HG03095 (cell line): ENCODE measurements at regions not wholly inside any gene's neighbourhood (a gene's known extent, or its start where the extent isn't known, plus 50 kb on each side); places are given as distances from the start of the nearest gene placed in this dataset.

Experiments used
- ATAC-seq: cut with Tn5 transposase; IDR thresholded peaks from one replicate; pipeline ENCODE4 v1.9.1; 2021; ENCODE audit warnings: moderate library complexity; ENCODE audit not compliant: unreplicated experiment

DNA sequence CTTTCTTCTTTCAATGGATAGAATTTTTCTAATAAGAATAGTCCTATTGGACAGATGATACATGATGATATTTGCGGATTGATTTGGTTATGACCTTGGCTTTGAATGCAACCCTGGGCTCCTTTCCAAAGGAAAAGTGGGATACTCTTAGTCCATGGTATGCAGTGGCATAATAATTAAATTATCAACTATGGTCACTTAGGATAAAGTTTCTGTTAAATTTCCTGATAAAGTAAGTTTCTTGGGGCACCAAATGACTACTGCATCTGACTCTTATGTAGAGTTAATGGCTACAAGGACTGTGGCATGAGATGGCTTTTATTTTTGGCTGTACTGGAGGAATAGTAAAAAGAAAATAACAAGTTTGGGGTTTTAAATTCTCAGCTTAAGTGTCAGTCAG, 126.7 kb downstream of the QPCT start:
- no peak for ATAC-seq

DNA sequence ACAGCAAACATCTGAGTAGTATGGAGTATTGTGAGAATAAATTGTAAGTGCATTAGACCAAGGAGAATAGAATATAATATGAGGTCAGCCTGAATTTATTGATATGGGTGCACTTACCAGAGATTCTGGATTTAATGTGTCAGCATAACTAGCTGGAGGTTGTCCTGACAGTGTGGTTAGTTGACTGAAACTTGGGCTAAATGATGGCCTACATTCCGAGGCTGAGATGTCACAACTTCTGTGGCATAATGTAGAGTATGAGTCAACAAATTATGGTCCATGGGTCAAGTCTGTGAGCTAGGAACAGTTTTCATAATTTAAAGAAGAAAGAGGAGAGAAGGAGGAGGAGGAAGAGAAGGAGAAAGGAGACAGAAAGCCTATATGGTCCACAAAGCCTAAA, 127.6 kb downstream of the QPCT start:
- ATAC-seq, result no peak

DNA sequence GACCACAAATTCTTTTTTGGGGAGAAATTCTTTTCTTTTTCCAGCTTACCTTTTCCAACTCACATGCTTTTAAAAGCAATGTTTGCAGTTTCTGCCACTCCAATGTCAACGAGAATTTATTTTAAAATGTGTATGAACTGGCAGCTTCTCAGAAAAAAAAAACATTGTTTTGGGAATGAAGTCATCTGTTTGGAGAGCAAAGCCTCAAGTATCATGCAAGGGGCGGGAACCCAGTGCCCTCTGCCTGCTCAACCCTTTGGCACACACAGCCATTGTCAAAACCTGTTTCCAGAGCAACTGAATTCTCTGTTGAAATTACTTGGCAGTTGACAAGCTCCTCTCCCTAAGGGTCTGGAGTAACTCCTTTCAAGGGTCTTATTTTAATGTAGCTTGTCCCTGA, 128.5 kb downstream of the QPCT start:
- no peak for ATAC-seq

DNA sequence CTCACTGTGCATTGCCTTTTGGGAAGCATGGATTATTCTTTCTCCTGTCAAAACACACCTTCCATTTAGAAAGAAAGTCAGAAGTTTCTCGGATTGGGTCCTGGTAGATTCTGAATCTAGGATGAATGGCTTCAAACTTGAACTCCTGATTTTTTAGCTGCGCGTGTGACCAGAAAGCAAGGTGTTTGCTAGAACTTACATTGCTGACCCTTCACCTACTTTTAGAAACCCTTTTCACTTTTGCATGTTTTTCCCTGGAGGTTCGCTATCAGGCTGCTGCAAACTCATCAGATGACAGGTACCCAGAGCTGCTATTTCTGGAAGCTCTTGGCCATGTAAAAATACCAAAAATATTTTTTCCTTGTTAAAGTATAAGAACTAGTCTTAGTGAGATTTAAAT, 132.0 kb downstream of the QPCT start:
- no peak for ATAC-seq

DNA sequence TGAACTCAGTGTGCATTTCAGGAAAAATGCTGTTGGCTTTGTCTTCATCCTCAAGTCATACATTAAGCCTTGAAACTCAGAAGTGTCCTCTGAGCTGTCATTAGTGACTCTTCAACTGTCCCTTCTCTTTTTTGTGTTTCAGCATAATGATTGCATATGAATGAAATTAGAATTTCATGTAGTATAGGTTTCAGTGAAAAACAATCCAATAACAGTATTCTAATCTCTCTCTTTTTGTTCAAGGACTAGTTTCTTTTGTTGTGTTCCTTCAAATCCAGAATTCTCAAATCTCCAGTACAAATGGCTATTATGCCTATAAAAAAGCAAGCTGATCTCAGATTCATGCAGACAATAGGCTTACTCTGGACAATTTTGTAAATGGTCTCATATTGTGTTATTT, 133.5 kb downstream of the QPCT start:
- ATAC-seq, result no peak

DNA sequence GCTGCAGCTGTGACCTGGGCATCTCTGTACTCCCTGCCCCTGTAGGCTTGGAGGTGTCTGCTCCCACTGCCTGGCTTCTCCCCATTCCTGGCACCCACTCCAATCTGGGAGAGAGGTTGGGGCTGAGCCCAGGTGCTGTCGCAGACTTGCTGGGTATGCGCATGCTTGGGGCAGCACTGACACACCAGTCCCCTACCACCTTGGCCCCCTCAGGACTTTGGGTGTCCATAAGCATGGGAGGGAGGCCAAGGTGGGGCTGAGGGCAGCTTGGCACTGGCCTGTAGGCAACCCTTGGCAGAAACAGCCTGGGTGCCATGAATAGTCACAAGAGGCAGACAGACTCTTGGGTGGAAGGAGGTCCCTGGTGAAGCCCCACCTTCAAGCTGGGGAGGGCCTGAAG, 136.8 kb downstream of the QPCT start:
- ATAC-seq, result no peak

DNA sequence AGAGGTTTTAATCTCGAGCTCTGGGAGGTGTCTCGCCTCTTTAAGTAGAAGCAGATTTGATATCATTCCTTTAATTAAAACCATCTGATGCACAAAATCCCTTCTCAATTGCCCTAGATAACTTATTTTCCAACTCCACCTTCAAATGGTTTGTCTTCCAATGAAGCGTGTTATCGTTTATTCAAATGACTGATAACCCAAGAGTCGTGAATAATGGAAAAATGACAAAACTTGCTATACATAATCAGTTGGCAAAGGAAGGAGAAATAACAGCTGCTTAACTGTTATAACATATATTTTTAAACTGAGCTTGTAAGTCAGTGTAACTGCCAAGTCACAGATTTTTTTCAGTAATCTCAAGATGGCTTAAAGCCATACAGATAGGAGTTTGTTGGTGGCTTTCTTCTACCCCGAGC, 144.6 kb downstream of the QPCT start:
- no peak for ATAC-seq

DNA sequence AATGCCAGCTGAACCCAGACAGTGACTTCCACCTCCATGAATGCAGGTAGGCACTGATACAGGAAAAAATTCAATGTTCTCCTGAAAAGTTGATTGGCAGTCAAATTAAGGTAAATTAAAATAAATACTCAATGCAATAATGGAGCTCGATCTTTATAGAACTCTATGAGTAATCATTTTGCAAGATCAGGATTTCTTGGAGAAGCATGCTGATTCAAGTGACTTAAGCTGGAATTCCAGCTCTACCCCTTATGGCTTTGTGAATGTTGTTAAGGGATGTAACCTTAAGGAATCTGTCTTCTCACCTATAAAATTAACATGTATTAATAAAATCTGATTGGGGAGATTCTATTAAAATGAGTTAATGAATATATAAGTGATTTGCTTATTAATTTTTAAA, 145.1 kb downstream of the QPCT start:
- ATAC-seq, result no peak

DNA sequence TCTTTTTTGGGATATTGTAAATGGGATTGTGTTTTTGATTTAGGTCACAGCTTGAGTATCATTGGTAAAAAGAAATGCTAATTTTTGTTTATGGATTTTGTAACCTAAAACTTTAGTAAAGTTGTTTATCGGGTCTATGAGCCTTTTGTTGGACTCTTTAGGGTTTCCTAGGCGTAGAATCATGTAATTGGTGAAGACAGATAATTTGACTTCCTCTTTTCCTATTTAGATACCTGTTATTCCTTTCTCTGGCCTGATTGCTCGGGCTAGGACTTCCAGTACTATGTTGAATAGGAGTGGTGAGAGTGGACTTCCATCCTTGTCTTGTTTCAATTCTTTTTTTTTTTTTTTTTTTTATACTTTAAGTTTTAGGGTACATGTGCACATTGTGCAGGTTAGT, 149.0 kb downstream of the QPCT start:
- ATAC-seq, result no peak

DNA sequence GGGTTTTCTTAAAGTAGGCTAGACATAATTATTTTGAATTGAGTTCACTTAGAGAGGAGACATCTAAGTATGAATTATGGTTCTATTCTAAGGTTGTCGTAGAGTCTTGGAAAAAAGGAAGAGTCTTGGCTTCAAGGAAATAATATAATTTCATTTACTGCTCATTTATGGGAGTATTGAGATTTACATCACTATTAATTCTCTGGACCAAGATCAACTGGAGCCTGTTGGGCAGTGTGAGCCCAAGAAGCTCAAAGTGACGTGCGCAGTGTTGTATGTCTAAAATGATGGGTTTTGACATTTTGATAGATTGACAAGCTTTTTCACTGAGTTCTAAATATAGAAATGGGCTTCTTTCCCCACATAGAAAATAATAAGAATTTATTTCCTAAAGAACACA, 154.7 kb downstream of the QPCT start:
- no peak for ATAC-seq

DNA sequence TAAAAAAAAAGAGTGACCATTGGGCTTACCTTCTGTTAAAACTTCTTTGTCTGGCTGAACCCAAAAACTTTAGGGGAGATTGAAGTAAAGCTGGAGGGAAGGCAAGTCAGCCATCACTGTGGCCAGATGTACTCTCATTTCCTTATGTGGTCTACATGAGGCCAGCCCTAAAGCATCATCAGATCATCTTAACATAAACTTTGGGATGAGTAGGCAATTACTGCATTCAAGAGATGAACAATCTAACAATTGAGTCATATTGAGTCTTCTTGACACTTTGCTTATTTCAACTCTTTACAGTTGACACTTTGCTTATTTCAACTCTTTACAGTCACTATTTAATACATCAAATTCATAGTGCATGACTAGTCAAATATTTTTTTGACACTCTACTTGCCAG, 155.6 kb downstream of the QPCT start:
- no peak for ATAC-seq

DNA sequence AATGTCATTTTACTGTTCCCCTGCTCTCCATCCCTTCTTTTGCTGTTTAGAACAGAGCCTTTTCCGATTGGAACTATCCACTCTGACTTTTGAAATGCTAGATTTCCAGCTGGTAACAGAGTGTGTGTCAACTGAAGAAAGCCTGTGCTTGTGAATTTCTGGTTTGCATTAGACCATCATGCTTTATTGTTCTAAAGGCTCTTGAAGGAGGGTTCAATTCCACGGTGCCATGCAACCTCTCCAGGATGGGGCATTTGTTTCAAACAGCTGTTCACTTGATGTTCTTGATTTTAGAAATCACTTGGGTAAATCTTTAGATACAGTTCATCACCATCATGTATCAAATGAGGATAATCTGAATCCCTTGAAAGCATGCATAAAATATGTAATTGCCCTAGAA, 156.7 kb downstream of the QPCT start:
- ATAC-seq, result no peak

DNA sequence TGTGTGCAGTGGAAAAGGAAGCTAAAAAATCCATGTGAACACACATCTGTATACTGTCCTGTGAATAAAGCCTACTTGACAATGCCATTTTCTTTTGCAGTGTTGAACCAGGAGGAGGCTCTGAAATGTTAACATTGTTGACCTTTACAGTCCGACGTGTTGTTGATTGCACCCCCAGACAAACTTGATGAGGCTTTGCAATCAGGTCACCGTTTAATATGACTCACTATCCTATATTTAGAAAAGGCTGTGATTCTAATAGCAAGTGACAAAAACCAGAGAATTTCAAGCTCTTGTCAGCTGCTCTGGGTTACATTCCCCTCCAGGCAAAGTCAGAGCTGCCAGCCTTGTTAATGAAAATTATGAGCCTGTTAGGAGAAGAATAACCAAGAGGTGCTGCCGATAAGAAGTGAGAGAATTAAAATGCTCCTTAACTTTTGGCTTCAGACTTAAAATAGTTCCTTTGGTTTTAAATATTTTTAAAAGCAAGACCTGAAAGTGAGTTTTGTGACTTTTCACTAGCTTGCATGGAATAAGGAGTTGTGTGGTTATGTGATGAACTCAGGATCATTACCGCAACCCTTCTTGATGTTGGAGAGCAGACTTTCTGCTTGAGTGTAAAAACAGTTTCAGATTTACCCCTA, 162.1 kb downstream of the QPCT start:
- ATAC-seq, result no peak

DNA sequence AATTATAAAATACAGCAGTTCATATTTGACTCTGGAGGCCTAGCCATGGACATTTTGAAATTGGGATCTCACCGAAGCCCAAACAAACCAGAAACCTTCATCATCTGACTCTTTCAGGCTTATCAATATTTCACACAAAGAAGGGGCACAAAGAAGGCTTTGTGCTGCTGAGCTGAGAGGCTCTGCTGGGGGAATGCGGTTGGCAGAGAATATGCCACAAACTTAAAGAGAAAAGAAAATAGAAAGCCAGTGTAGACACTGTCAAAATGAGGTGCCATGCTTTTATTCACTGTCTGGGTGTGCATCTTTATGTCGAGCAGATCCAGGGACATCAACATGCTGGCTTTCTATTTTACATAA, 162.6 kb downstream of the QPCT start:
- no peak for ATAC-seq

DNA sequence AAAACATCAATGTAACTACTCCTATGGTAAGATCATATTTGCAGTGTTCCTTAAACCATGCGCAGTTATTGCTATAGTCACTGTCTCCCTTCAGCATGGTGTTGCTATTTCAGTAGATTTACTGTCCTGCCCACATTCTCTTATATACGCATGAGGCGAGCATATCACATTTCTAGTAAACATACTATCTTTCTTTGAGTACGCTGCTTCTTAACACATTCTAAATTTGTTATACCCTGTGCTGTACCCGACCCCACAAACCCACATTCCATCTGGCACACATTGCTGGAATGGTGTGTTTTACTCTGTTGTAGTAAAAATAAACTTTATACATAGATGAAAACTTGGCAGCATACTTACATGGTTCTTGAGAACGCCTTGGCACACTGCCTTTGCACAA, 163.3 kb downstream of the QPCT start:
- ATAC-seq, result no peak

DNA sequence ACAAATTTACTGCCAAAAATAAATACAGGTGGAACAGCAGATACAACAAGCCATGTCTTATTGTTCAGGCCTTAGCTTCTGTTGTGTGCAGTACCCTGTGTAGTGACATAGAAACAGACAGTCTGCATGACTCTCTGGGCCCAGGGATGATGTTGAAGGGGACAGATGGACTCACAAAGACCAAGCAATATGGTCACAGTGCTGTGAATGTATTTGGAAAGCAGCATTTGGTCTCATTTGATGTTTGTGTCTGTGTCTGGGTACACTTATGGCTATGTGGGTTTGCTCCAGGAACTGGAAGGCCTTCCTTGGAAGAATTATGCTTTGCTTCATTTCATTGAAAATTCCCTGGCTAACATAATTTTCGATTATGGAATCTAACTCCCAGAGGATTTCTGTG, 158.5 kb downstream of the CDC42EP3 start:
- ATAC-seq, result no peak

DNA sequence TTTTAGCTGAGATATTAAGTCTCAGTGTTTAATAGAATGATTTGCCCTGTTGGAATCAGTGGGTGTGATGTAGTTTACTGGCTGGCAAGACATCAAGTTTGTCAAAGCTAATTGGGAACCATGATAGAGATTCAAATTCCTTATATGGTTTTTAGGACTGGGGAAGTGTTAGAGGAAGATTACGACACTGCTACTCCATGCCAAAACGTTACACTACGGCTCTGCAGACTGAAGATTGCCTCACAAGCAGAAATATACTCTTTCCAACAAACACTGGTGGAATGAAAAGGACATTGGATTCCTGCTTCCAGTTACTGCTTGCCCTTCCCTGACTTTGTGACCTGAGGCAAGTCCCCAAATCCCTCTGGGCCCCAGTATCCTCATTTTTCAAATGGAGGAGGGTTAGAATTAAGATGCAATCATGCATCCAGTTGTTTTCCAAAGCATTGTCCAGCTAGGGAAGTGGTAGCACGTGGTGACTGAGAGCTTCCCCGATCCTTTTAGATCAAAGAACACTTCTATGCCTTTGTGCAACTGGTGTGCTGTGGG, 147.6 kb downstream of the CDC42EP3 start:
- no peak for ATAC-seq

DNA sequence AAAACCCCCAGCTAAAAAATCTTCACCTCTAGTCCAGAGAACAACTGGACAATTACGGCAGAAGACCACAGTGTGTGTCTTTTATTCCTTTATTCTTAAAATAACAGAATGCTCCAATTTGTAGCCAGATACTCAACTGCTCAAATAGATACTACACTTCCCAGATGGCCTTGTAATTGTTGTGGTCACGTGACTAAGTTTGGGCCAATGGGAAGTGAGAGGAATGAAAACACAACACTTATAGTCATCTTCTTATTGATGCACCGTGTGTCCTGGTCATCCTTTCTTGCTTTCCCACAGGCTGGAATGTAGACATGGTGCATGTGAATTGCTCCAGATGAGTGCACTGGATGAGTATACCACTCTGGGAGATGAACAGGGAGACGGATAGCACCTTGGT, 145.1 kb downstream of the CDC42EP3 start:
- ATAC-seq, result no peak

DNA sequence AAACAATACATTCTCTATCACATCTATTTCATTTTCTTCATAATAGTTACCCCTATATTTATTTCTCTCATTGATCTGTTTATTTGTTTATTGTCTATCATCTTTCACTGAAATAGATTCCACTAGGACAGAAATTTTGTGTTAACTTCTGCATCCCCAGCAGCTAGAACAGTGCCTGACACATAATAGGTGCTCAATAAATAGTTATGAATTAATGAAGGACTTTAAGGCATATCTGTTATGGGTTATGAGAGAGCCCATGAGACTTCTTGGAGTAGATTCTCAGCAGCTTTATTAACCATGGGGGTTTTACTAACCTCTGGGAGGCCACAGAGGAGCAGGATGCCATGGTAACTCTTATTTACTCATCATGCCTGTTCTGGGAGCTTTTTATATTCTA, 144.6 kb downstream of the CDC42EP3 start:
- no peak for ATAC-seq

DNA sequence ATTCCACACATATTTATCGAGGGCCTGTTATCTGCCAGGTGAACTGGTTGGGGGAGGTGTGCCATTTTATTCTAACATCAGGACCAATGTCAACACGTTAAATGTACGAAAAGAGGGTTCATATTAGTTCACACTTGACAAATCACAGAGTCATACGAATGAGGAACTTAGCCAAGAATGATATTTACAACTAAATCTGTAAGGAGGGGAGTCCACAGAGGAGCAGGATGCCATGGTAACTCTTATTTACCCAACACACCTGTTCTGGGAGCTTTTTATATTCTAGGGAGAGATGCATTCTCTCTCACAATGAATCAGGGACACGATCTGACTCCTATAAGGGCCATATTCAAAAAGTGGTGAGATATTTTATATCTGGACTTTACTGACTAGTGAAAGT, 144.1 kb downstream of the CDC42EP3 start:
- no peak for ATAC-seq

DNA sequence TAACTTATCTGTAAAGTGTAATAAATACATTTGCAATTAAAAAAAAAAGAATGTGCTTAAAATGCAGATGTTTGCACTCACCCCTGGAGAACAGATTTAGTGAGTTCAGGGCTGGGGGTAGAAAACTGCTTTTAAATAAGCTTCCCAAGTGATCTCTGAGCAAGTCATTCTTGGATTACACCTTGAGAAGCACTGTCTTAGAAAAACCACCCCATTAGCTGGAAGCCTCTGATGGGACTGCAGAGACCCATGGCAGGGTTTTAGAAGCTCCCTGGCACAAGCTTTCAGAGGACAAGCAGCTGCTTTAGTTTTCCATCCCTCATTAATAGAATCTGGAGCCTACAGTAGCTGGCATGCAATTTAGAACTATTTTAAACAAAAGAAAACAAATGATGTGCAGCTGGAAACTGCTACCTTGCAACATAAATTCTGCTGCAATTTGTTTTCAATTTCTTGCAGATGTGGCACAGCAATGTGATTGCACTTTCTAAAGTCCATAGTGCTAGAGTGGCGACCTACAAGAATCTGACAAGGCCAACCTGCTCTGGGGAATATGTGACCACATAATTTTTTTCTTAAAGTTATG, 141.5 kb downstream of the CDC42EP3 start:
- ATAC-seq, result no peak

DNA sequence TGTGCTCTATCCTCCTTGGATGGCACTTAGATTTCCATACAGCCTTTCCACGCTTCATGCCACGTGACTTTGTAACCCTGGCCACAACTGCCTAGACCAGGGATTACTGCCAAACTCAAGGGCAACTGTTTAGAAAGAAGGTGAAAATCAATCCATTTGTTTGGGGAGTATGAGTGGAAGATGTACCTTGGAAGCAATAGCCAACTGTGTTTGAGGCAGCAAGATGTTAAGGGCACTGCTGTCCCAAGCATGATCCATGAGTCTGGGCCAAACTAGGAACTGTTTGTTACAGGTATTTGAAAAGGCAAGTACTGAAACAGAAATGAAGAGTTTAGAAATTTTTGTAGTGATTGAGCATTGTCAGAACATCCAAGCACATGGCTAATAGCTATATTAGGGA, 138.9 kb downstream of the CDC42EP3 start:
- ATAC-seq, result no peak

DNA sequence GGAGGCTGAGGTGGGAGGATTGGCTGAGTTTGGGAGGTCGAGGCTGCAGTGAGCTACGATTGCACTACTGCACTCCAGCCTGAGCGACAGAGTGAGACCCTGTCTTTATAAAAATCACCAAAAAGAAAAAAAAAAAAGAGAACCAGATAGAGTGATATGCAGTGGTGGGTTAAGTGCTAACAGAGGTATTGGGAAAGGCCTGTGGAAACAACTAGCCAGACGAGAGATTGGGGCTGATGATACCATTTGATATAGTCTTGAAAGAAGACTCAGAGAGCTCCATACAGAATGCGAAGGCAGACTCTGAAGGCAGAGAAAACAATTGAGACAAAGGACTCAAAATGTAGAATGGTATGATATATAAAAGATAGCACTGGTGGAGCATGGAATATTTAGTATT, 134.1 kb downstream of the CDC42EP3 start:
- no peak for ATAC-seq
